ENCODE measurements at regions not wholly inside any gene's neighbourhood (a gene's known extent, or its start where the extent isn't known, plus 50 kb on each side); places are given as distances from the start of the nearest gene placed in this dataset.

DNA sequence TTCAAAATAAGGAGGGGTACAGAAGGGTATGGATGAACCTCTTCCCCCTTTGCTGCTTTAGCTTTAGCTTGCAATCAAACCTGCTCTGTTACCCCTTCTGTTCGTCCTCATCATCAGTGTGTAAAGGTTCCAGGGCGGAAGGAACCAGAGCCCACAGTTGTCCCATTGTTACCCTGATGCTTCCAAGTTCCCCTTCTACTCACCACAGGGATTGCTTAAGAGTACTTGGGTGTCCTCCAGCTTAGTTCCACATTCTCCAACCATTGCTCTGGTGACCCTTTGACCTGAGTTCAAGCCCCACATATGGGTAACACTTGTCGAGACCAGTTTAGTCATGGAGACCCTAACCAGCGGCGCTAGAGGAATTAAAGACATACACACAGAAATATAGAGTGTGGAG is 1080.1 kb upstream of the ALCAM start:
- no peak overlapping the region for H2AFZ ChIP-seq (ENCODE audit: control insufficient read depth, low read length)
- H3K9ac ChIP-seq (ENCODE audit: control insufficient read depth, extremely low read depth, insufficient read depth, low read length): no peak overlapping the region
- no peaks in the 10 kb centered on the region for H3K9me1 ChIP-seq (ENCODE audit: control insufficient read depth, extremely low read depth, insufficient read depth, low read length)
- dilution Hi-C loops (cut with MboI; ENCODE audit: extremely low pct_ligation_motif_present, low sequenced_read_pairs): no loop called here
- no peaks in the 10 kb centered on the region for H3K27me3 ChIP-seq (ENCODE audit: control insufficient read depth, extremely low read depth, insufficient read depth, low read length)
- no peak overlapping the region for H3K4me3 ChIP-seq (ENCODE audit: control insufficient read depth in 2 of 3, extremely low read depth in 1 of 3, insufficient read depth in 2 of 3, low read depth in 1 of 3, low read length in 3 of 3)
- no peak overlapping the region for H3K4me2 ChIP-seq (ENCODE audit: control insufficient read depth, extremely low read depth, insufficient read depth, low read depth, low read length)
- DNase-seq (ENCODE audit: low read depth, low spot score) (no peak), FAIRE-seq (no peak)
- TF ChIP-seq, protein P1, sequence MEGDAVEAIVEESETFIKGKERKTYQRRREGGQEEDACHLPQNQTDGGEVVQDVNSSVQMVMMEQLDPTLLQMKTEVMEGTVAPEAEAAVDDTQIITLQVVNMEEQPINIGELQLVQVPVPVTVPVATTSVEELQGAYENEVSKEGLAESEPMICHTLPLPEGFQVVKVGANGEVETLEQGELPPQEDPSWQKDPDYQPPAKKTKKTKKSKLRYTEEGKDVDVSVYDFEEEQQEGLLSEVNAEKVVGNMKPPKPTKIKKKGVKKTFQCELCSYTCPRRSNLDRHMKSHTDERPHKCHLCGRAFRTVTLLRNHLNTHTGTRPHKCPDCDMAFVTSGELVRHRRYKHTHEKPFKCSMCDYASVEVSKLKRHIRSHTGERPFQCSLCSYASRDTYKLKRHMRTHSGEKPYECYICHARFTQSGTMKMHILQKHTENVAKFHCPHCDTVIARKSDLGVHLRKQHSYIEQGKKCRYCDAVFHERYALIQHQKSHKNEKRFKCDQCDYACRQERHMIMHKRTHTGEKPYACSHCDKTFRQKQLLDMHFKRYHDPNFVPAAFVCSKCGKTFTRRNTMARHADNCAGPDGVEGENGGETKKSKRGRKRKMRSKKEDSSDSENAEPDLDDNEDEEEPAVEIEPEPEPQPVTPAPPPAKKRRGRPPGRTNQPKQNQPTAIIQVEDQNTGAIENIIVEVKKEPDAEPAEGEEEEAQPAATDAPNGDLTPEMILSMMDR (optimal IDR thresholded peaks at IDR 0.05 in 1 of 3, IDR thresholded peaks at IDR 0.05 in 1 of 3, conservative IDR thresholded peaks at IDR 0.05 in 1 of 3; ENCODE audit: extremely low read depth in 1 of 3, insufficient read depth in 2 of 3, low read length in 3 of 3): no peak
- no peak for TF ChIP-seq EZH2 (IDR thresholded peaks at IDR 0.05; ENCODE audit: low read length)
- no peaks in the 10 kb centered on the region for H3K9me3 ChIP-seq (ENCODE audit: control insufficient read depth, low read depth, low read length)
- no peaks in the 10 kb centered on the region for H4K20me1 ChIP-seq (ENCODE audit: control insufficient read depth, extremely low read depth, insufficient read depth, low read length)
- no peak overlapping the region for H3K27ac ChIP-seq (ENCODE audit: control insufficient read depth, insufficient read depth, low read length)
- no peaks in the 10 kb centered on the region for H3K36me3 ChIP-seq (ENCODE audit: control insufficient read depth in 2 of 2, extremely low read depth in 1 of 2, insufficient read depth in 2 of 2, low read length in 2 of 2)
- no peaks in the 10 kb centered on the region for H3K79me2 ChIP-seq (ENCODE audit: control insufficient read depth, insufficient read depth, low read length)
- H3K4me1 ChIP-seq (ENCODE audit: control insufficient read depth, extremely low read depth, insufficient read depth, low read length): no peaks in the 10 kb centered on the region

DNA sequence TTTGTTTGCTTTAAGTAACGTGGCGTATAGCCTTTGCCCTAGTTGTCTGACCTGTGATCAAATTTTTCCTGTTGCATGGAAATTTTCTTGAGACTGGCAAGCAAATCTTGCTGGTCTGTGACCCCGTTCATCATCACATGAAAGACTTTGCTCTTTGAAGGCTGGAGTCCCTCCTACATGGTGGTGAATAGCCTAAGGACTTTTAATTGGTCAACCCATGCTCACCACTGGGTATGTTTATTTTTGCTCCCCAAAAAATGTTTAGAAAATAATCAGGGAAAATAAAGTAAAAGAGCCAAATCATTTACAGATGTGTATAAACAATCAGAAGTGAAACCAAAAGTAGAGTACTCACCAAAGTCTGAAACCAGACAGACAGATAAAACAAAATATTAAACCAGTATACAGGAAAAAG is 1075.3 kb upstream of the ALCAM start:
- no peak for TF ChIP-seq EZH2 (IDR thresholded peaks at IDR 0.05; ENCODE audit: low read length)
- TF ChIP-seq, protein P1 (optimal IDR thresholded peaks at IDR 0.05 in 1 of 3, IDR thresholded peaks at IDR 0.05 in 1 of 3, conservative IDR thresholded peaks at IDR 0.05 in 1 of 3; ENCODE audit: extremely low read depth in 1 of 3, insufficient read depth in 2 of 3, low read length in 3 of 3): no peak
- Histone ChIP-seq H3K36me3 (ENCODE audit: control insufficient read depth in 2 of 2, extremely low read depth in 1 of 2, insufficient read depth in 2 of 2, low read length in 2 of 2) (no peaks in the 10 kb centered on the region), H3K9me3 (ENCODE audit: control insufficient read depth, low read depth, low read length) (no peaks in the 10 kb centered on the region), H3K4me3 (ENCODE audit: control insufficient read depth in 2 of 3, extremely low read depth in 1 of 3, insufficient read depth in 2 of 3, low read depth in 1 of 3, low read length in 3 of 3) (no peak overlapping the region), H3K79me2 (ENCODE audit: control insufficient read depth, insufficient read depth, low read length) (no peaks in the 10 kb centered on the region), H3K27ac (ENCODE audit: control insufficient read depth, insufficient read depth, low read length) (no peak overlapping the region), H3K27me3 (ENCODE audit: control insufficient read depth, extremely low read depth, insufficient read depth, low read length) (no peaks in the 10 kb centered on the region), H3K9me1 (ENCODE audit: control insufficient read depth, extremely low read depth, insufficient read depth, low read length) (no peaks in the 10 kb centered on the region), H3K4me2 (ENCODE audit: control insufficient read depth, extremely low read depth, insufficient read depth, low read depth, low read length) (no peak overlapping the region), H3K4me1 (ENCODE audit: control insufficient read depth, extremely low read depth, insufficient read depth, low read length) (no peaks in the 10 kb centered on the region), H2AFZ (ENCODE audit: control insufficient read depth, low read length) (peak overlapping the region; percentile 5), H3K9ac (ENCODE audit: control insufficient read depth, extremely low read depth, insufficient read depth, low read length) (no peak overlapping the region), H4K20me1 (ENCODE audit: control insufficient read depth, extremely low read depth, insufficient read depth, low read length) (no peaks in the 10 kb centered on the region)
- DNase-seq (ENCODE audit: low read depth, low spot score) (no peak), FAIRE-seq (no peak)
- dilution Hi-C loops (cut with MboI; ENCODE audit: extremely low pct_ligation_motif_present, low sequenced_read_pairs): no loop called here
